ENCODE measurements at regions not wholly inside any gene's neighbourhood (a gene's known extent, or its start where the extent isn't known, plus 50 kb on each side); places are given as distances from the start of the nearest gene placed in this dataset.

GRCh38 chr18:22674272-22674671 lies 256.6 kb upstream of the CTAGE1 start:
- peak; percentile 92 for DNase-seq (ENCODE audit: low read depth)
- H3K4me3 ChIP-seq (ENCODE audit: low read length) = no peak overlapping the region
- TF ChIP-seq, protein P1, sequence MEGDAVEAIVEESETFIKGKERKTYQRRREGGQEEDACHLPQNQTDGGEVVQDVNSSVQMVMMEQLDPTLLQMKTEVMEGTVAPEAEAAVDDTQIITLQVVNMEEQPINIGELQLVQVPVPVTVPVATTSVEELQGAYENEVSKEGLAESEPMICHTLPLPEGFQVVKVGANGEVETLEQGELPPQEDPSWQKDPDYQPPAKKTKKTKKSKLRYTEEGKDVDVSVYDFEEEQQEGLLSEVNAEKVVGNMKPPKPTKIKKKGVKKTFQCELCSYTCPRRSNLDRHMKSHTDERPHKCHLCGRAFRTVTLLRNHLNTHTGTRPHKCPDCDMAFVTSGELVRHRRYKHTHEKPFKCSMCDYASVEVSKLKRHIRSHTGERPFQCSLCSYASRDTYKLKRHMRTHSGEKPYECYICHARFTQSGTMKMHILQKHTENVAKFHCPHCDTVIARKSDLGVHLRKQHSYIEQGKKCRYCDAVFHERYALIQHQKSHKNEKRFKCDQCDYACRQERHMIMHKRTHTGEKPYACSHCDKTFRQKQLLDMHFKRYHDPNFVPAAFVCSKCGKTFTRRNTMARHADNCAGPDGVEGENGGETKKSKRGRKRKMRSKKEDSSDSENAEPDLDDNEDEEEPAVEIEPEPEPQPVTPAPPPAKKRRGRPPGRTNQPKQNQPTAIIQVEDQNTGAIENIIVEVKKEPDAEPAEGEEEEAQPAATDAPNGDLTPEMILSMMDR (conservative IDR thresholded peaks at IDR 0.05; ENCODE audit: low read length) = no peak

DNA sequence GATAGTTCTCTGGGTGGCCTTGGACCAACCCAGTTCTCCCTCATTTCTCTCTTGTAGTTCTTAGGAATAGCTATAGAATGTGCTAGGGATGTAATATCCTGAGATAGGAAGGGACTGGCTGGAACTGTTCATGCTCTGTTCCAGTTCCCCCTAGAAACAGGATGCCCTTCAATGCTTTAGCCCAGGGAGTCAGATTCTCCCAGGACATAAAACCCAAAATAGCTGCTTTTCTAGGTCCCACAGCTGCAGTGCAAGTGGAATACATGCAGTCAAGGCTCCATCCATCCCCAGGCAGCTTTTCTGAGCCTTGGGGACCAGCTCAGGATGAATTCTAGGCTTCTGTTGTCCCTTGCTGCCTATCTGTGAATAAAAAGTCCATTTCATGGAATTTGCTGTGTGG lies 257.3 kb upstream of the CTAGE1 start:
- DNase-seq (ENCODE audit: low read depth) = no peak
- H3K4me3 ChIP-seq (ENCODE audit: low read length) = no peak overlapping the region
- TF ChIP-seq, protein P1 (conservative IDR thresholded peaks at IDR 0.05; ENCODE audit: low read length) = no peak

GRCh38 chr18:22676423-22676822 lies 256.7 kb upstream of the RBBP8 start:
- no peak overlapping the region for H3K4me3 ChIP-seq (ENCODE audit: low read length)
- TF ChIP-seq, protein P1 (conservative IDR thresholded peaks at IDR 0.05; ENCODE audit: low read length) = no peak
- peak; percentile 61 for DNase-seq (ENCODE audit: low read depth)

DNA sequence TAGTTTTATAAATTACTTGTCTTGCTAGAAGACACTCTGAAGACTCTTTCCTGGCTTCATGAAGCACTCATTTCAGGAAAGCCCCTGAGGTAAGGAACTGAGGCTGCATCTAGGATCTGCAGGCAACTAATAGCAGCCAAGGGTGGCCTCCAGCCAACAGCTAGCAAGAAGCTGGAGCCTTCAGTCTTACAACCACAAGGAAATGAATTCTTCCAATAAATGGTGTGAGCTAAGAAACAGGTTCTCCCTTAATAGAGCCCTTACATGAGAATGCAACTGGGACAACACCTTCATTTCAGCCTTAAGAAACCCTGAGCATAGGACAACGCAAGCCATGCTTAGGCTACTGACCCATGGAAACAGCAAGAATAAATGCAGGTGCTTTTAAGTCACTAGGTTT lies 254.6 kb upstream of the RBBP8 start:
- H3K4me3 ChIP-seq (ENCODE audit: low read length) = no peak overlapping the region
- TF ChIP-seq, protein P1 (conservative IDR thresholded peaks at IDR 0.05; ENCODE audit: low read length) = no peak
- peak; percentile 23 for DNase-seq (ENCODE audit: low read depth)

- no peak for DNase-seq (ENCODE audit: low read depth)
- TF ChIP-seq, protein P1 (conservative IDR thresholded peaks at IDR 0.05; ENCODE audit: low read length) = no peak
- H3K4me3 ChIP-seq (ENCODE audit: low read length) = no peak overlapping the region
Measured at GRCh38 chr18:22680944-22681343, 252.2 kb upstream of the RBBP8 start.

DNA sequence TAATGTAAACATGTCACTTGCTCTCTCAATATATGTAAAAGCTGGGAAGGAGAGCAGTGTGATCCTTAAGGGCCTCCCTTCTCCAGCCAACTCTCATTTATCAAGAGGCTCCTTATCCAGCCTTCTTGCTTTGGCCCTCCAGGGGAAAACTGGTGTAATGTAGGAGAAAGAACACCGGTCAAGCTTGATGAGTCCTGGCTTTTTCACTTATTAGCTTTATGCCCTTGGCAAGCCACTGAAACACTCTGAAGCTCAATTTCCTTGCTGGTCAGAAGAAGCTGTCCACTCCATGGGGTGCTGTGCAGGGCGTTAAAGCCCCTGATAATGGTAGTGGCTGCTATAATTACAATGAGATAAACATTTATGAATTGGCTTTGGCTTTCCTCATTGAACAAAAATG lies 251.2 kb upstream of the RBBP8 start:
- H3K4me3 ChIP-seq (ENCODE audit: low read length) = no peak overlapping the region
- TF ChIP-seq, protein P1 (conservative IDR thresholded peaks at IDR 0.05; ENCODE audit: low read length) = no peak
- no peak for DNase-seq (ENCODE audit: low read depth)

GRCh38 chr18:22682720-22683119 lies 250.4 kb upstream of the RBBP8 start:
- DNase-seq (ENCODE audit: low read depth) = no peak
- H3K4me3 ChIP-seq (ENCODE audit: low read length) = no peak overlapping the region
- TF ChIP-seq, protein P1 (conservative IDR thresholded peaks at IDR 0.05; ENCODE audit: low read length) = no peak
